CD4-positive, alpha-beta T cell (primary cell): ENCODE measurements at regions not wholly inside any gene's neighbourhood (a gene's known extent, or its start where the extent isn't known, plus 50 kb on each side); places are given as distances from the start of the nearest gene placed in this dataset.

Source experiments
- ATAC-seq: fragments of 200-7000 bp; cut with Tn5 transposase; one replicate; pipeline ENCODE4 v1.10.0; 2022; ENCODE audit warnings: mild to moderate bottlenecking; ENCODE audit not compliant: poor library complexity
- CTCF ChIA-PET: fragments of 350-600 bp; sonication (Branson Sonifier 250); formaldehyde crosslinking; loops from one replicate; lab custom pipeline; 2021; ENCODE audit warnings: antibody characterized with exemption, inconsistent platforms; lab: Charles Lee
- POLR2A ChIA-PET: fragments of 350-600 bp; sonication (Branson Sonifier 250); formaldehyde crosslinking; loops from one replicate; lab custom pipeline; 2021; ENCODE audit warnings: antibody characterized with exemption, inconsistent platforms; lab: Charles Lee
- DNase-seq, 14 experiments: peaks; one replicate each; pipeline ENCODE4 v3.0.0-alpha.2; 2013 to 2020; ENCODE audit warnings: mixed read lengths in 2 of 14
- H3K27ac ChIP-seq, 2 donors: one replicate each; pipeline versions ENCODE4 v1.5.1 to v1.7.0; 2013; ENCODE audit warnings: low read length in 2 of 2, low read depth in 1 of 2, mild to moderate bottlenecking in 1 of 2
- H3K27me3 ChIP-seq, 2 experiments: 1 replicate in 1 of 2; 2 replicates in 1 of 2; pipeline versions ENCODE4 v1.6.1 to v1.7.0; 2013; ENCODE audit warnings: low read length in 2 of 2, control low read depth in 1 of 2, mild to moderate bottlenecking in 1 of 2, moderate library complexity in 1 of 2; ENCODE audit not compliant: insufficient read depth in 2 of 2, control insufficient read depth in 1 of 2
- H3K36me3 ChIP-seq: one replicate; pipeline ENCODE4 v1.6.1; 2013; ENCODE audit warnings: low read length, control low read depth; ENCODE audit not compliant: insufficient read depth
- H3K4me1 ChIP-seq: one replicate; pipeline ENCODE4 v1.6.1; 2013; ENCODE audit warnings: low read length, control low read depth; ENCODE audit not compliant: insufficient read depth
- H3K4me3 ChIP-seq: one replicate; pipeline ENCODE4 v1.5.1; 2013; ENCODE audit warnings: mild to moderate bottlenecking, low read length, moderate library complexity
- H3K9me3 ChIP-seq, 2 experiments: 1 replicate in 1 of 2; 2 replicates in 1 of 2; pipeline versions ENCODE4 v1.6.1 to v1.7.0; 2013; ENCODE audit warnings: low read length in 2 of 2, mild to moderate bottlenecking in 2 of 2, control low read depth in 1 of 2, moderate library complexity in 1 of 2; ENCODE audit not compliant: control insufficient read depth in 1 of 2, insufficient read depth in 1 of 2
- H3K27ac Mint-ChIP-seq: one replicate; pipeline ENCODE4 v1.8.0; 2020; ENCODE audit warnings: mixed read lengths
- H3K27me3 Mint-ChIP-seq: one replicate; pipeline ENCODE4 v1.8.0; 2021; ENCODE audit warnings: mixed read lengths
- H3K36me3 Mint-ChIP-seq: one replicate; pipeline ENCODE4 v1.8.0; 2021; ENCODE audit warnings: low read depth, mixed read lengths
- H3K4me1 Mint-ChIP-seq: one replicate; pipeline ENCODE4 v1.8.0; 2021; ENCODE audit warnings: low read depth, mixed read lengths
- H3K4me3 Mint-ChIP-seq: one replicate; pipeline ENCODE4 v1.8.0; 2020; ENCODE audit warnings: mild to moderate bottlenecking, mixed read lengths
- H3K9me3 Mint-ChIP-seq: one replicate; pipeline ENCODE4 v1.8.0; 2020; ENCODE audit warnings: mixed read lengths
- CTCF ChIP-seq: fragments of 200-600 bp; IDR thresholded peaks from one replicate; pipeline ENCODE4 v1.8.0; 2022; ENCODE audit warnings: antibody characterized with exemption, mild to moderate bottlenecking
- intact Hi-C, 2 experiments: fragments of 100-400 bp; cut with DNase I in 1 of 2; cut with micrococcal nuclease in 1 of 2; formaldehyde crosslinking; loops; one replicate each; pipeline versions ENCODE4 v1.15.1 to v1.9.0; 2023 to 2025; cut with DNase I, micrococcal nuclease

DNA sequence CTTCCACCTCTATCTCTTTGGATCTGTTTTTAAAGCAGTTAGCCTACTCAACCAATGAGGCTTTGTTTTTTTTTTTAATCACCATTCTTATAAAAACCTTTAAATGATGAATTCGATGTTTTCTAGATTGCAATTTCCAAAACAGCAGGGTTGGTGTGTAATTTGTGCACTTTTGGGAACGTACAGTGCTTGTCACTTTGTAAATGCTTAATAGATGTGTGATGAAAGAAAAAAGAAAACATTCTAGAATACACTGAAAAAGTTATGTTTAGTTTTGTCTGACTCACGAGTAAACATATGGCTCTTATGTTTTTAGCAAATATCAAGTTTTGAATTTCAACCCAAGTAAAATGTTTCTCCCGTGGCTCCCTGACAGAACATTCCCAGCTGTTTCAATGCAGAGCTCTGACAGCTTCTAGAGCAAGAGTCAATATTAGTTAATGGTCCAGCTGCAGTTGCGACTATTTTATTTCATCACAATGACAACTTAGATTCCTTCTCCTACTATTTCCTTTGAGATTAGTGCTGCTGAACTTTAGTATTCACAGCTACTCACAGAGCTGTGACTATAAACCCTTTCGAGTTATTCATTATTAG is 362.5 kb upstream of the ADAMTS5 start:
- ChIA-PET CTCF (no interaction called here), POLR2A (no interaction called here)
- ATAC-seq (no peak), DNase-seq (no peak)
- no peak overlapping the region for H3K27ac ChIP-seq
- H3K4me1 ChIP-seq = no peaks in the 10 kb centered on the region
- H3K9me3 ChIP-seq = peaks cover 0 to 5% of the 10 kb centered on the region in 2 experiments
- Mint-ChIP-seq H3K9me3 (peaks cover 9% of the 10 kb centered on the region), H3K27me3 (no peaks in the 10 kb centered on the region), H3K27ac (no peak overlapping the region), H3K4me1 (no peaks in the 10 kb centered on the region), H3K4me3 (no peak overlapping the region), H3K36me3 (no peaks in the 10 kb centered on the region)
- no peak overlapping the region for H3K4me3 ChIP-seq
- no peak for TF ChIP-seq CTCF
- intact Hi-C loops = no loop called here
- H3K36me3 ChIP-seq = no peaks in the 10 kb centered on the region
- no peaks in the 10 kb centered on the region for H3K27me3 ChIP-seq

GRCh38 chr21:27326301-27326700 is 359.4 kb upstream of the ADAMTS5 start:
- H3K36me3 ChIP-seq = no peaks in the 10 kb centered on the region
- H3K4me1 ChIP-seq = no peaks in the 10 kb centered on the region
- Mint-ChIP-seq H3K27me3 (no peaks in the 10 kb centered on the region), H3K9me3 (peaks cover 2% of the 10 kb centered on the region), H3K27ac (no peak overlapping the region), H3K4me3 (no peak overlapping the region), H3K36me3 (no peaks in the 10 kb centered on the region), H3K4me1 (no peaks in the 10 kb centered on the region)
- no peaks in the 10 kb centered on the region for H3K27me3 ChIP-seq
- no peak overlapping the region for H3K27ac ChIP-seq
- TF ChIP-seq CTCF = no peak
- CTCF ChIA-PET = no interaction called here
- H3K4me3 ChIP-seq = no peak overlapping the region
- intact Hi-C loops = no loop called here
- H3K9me3 ChIP-seq = peaks cover 0 to 5% of the 10 kb centered on the region in 2 experiments
- ATAC-seq (no peak), DNase-seq (no peak)
- POLR2A ChIA-PET = no interaction called here

DNA sequence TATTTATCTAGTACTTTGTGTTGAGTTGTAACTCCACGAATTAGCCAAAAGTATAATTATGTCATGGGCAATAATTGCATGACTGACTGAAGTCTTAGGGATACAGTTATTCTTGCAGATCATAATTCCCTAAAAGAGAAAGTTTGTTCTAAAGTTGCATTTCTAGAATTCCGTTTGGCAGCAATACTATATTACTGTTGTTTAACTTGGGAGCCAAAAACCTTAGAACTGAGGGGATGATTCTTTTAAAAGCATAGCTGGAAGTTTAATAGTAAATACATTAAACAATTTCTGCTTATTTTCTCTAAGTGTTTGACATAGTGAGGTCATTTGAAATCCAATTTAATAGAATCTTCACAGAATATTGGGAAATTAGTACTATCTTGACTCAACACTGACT is 356.4 kb upstream of the ADAMTS5 start:
- Histone ChIP-seq H3K4me3 (no peak overlapping the region), H3K27me3 (no peaks in the 10 kb centered on the region), H3K36me3 (no peaks in the 10 kb centered on the region), H3K27ac (no peak overlapping the region), H3K4me1 (no peaks in the 10 kb centered on the region), H3K9me3 (no peaks in the 10 kb centered on the region)
- CTCF ChIA-PET = no interaction called here
- POLR2A ChIA-PET = no interaction called here
- Mint-ChIP-seq H3K27me3 (no peaks in the 10 kb centered on the region), H3K27ac (no peak overlapping the region), H3K4me1 (no peaks in the 10 kb centered on the region), H3K36me3 (no peaks in the 10 kb centered on the region), H3K4me3 (no peak overlapping the region), H3K9me3 (no peaks in the 10 kb centered on the region)
- DNase-seq = no peak
- no peak for ATAC-seq
- intact Hi-C loops = no loop called here
- no peak for TF ChIP-seq CTCF
